ENCODE measurements at regions not wholly inside any gene's neighbourhood (a gene's known extent, or its start where the extent isn't known, plus 50 kb on each side); places are given as distances from the start of the nearest gene placed in this dataset.

DNA sequence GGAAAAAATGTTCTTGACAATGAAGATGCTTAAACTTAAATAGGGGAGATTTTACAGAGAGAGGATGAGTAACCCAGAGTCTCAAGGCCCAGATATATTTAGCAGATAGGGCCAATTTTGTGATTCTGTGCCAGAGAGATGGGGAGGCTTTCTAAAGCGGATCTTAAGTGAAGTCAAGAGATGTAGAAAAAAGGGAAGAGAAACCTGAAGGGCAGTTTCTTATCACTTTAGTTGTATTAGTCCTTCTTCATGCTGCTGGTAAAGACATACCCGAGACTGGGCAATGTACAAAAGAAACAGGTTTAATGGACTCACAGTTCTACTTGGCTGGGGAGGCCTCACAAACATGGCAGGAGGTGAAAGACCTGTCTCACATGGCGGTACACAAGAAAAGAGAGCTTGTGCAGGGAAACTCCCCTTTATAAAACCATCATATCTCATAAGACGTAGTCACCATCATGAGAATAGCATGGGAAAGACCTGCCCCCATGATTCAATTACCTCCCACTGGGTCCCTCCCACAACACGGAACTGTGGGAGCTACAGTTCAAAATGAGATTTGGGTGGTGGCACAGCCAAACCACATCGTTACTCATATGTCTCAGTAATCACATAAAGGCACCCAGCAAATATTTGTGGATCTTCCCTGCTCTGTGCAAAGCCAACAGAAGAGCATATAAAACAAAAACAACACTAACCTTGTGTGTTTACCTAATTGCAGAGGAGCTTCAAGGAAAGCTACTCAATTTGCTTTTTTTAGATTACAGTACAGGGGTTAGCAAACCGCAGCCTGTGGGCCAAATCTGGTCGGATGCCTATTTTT lies 102.6 kb upstream of the MYCBP2 start:
- no peak for TF ChIP-seq EZH2phosphoT487 (IDR thresholded peaks at IDR 0.05; ENCODE audit: insufficient read depth, low read depth)
- TF ChIP-seq EZH2 (IDR thresholded peaks at IDR 0.05; ENCODE audit: insufficient read depth, poor library complexity, severe bottlenecking) = no peak

Data from GM23248 (cell line).